SK-N-MC (cell line): ENCODE measurements at regions not wholly inside any gene's neighbourhood (a gene's known extent, or its start where the extent isn't known, plus 50 kb on each side); places are given as distances from the start of the nearest gene placed in this dataset.

ENCODE experiments used
- EZH2 ChIP-seq: fragments of 200-600 bp; sonication (generic); IDR thresholded peaks from one replicate; pipeline ENCODE4 v1.6.1; 2017; ENCODE audit warnings: antibody characterized with exemption
- POLR2AphosphoS5 ChIP-seq: IDR thresholded peaks from 2 replicates; pipeline ENCODE4 v1.6.1; 2012; ENCODE audit warnings: mild to moderate bottlenecking, low read depth, low read length, borderline replicate concordance

DNA sequence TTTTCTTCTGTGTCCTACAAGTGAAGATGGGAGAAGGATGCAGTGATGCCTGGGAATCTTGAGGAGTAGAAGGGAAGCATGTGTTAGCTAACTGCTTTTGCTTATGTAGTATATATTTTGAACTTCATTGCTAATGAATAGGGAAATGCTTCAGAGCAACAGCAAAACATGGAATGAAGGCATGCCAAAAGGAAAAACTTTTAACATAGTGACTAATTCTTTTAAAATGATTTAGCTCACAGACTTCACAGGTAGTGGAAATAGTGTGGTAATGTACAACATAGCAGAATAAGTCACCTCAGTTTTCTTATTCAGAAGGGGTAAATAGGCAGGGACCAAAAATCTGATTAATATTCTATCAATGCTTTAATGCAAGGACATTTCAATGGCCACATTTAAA, 95.5 kb downstream of the LYPLAL1 start:
- TF ChIP-seq EZH2 (no peak), POLR2AphosphoS5 (no peak)
